ENCODE measurements at regions not wholly inside any gene's neighbourhood (a gene's known extent, or its start where the extent isn't known, plus 50 kb on each side); places are given as distances from the start of the nearest gene placed in this dataset.

GRCh38 chr7:149662591-149663095 is 110.7 kb downstream of the ZNF467 start:
- peak; percentile 55 to 66 for TF ChIP-seq CTCF (IDR thresholded peaks at IDR 0.05; ENCODE audit: extremely low read depth in 1 of 2, insufficient read depth in 1 of 2, low read depth in 1 of 2, low read length in 2 of 2)
- no peak for TF ChIP-seq POLR2A (IDR thresholded peaks at IDR 0.05; ENCODE audit: low read depth, low read length)
- no peak for TF ChIP-seq POLR2AphosphoS5 (IDR thresholded peaks at IDR 0.05; ENCODE audit: insufficient read depth, low read depth, low read length)
- TF ChIP-seq EZH2 (IDR thresholded peaks at IDR 0.05; ENCODE audit: borderline replicate concordance, low read depth, low read length, severe bottlenecking) = no peak
- TF ChIP-seq FOS (IDR thresholded peaks at IDR 0.05; ENCODE audit: borderline replicate concordance, insufficient read depth, low read length) = no peak
- TF ChIP-seq MYC (IDR thresholded peaks at IDR 0.05; ENCODE audit: low read depth, low read length) = no peak
- TF ChIP-seq MAX (IDR thresholded peaks at IDR 0.05; ENCODE audit: insufficient read depth, insufficient read length) = no peak
